HL-60 (cell line): ENCODE measurements at regions not wholly inside any gene's neighbourhood (a gene's known extent, or its start where the extent isn't known, plus 50 kb on each side); places are given as distances from the start of the nearest gene placed in this dataset.

Source experiments
- DNase-seq, 2 experiments: peaks; one replicate each; pipeline ENCODE4 v3.0.0-alpha.2; 2010 to 2020; ENCODE audit warnings: low read depth in 1 of 2, low spot score in 1 of 2
- H3K27ac ChIP-seq: fragments of 250-450 bp; sonication (Bioruptor Pico); replicated peaks from 2 replicates; pipeline ENCODE4 v1.5.1; 2020; ENCODE audit warnings: mild to moderate bottlenecking, moderate library complexity
- H3K27me3 ChIP-seq: fragments of 250-450 bp; sonication (Bioruptor Pico); 2 replicates; pipeline ENCODE4 v1.5.1; 2021; ENCODE audit warnings: mild to moderate bottlenecking, moderate library complexity; ENCODE audit not compliant: insufficient read depth, poor library complexity, severe bottlenecking
- H3K4me3 ChIP-seq: replicated peaks from 2 replicates; pipeline ENCODE4 v1.5.1; 2011; ENCODE audit warnings: mild to moderate bottlenecking, control low read depth, low read length; ENCODE audit not compliant: insufficient read depth
- GABPA ChIP-seq: IDR thresholded peaks from 2 replicates; pipeline ENCODE4 v1.6.1; 2012; ENCODE audit warnings: low read depth
- POLR2AphosphoS5 ChIP-seq: IDR thresholded peaks from 2 replicates; pipeline ENCODE4 v1.6.1; 2012; ENCODE audit warnings: low read depth
- SPI1 ChIP-seq: IDR thresholded peaks from 2 replicates; pipeline ENCODE4 v1.6.1; 2012; ENCODE audit warnings: low read depth, mild to moderate bottlenecking, borderline replicate concordance
- TF ChIP-seq, protein P1 (sequence below): IDR thresholded peaks from 2 replicates; pipeline ENCODE4 v1.6.1; 2012; ENCODE audit warnings: low read depth; ENCODE audit not compliant: insufficient replicate concordance
- TF ChIP-seq, protein P2 (sequence below): IDR thresholded peaks from one replicate; pipeline ENCODE4 v1.5.1; 2011; ENCODE audit warnings: low read length, control low read depth, inconsistent platforms; ENCODE audit not compliant: insufficient read depth

DNA sequence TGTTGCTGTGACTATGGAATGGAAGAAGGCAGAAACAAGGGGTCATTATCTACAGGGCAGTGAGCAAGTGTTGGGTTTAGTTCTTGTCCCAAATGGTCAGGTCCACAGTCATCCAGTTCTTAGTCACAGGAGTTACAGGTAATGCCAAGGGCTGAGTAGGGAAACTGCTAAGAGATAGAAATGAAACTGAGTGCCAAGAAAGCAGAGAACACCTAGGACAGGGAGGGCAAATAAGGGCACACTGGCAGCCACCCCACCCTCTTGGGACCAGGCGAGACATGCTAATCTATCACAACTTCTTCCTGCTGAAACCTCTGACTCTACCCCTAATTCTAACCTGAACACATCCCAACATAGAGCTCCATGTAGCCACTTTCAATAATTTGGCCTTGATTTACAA is 103.2 kb downstream of the KLF4 start:
- no peak overlapping the region for H3K4me3 ChIP-seq
- H3K27ac ChIP-seq, result no peak overlapping the region
- TF ChIP-seq, protein P1, sequence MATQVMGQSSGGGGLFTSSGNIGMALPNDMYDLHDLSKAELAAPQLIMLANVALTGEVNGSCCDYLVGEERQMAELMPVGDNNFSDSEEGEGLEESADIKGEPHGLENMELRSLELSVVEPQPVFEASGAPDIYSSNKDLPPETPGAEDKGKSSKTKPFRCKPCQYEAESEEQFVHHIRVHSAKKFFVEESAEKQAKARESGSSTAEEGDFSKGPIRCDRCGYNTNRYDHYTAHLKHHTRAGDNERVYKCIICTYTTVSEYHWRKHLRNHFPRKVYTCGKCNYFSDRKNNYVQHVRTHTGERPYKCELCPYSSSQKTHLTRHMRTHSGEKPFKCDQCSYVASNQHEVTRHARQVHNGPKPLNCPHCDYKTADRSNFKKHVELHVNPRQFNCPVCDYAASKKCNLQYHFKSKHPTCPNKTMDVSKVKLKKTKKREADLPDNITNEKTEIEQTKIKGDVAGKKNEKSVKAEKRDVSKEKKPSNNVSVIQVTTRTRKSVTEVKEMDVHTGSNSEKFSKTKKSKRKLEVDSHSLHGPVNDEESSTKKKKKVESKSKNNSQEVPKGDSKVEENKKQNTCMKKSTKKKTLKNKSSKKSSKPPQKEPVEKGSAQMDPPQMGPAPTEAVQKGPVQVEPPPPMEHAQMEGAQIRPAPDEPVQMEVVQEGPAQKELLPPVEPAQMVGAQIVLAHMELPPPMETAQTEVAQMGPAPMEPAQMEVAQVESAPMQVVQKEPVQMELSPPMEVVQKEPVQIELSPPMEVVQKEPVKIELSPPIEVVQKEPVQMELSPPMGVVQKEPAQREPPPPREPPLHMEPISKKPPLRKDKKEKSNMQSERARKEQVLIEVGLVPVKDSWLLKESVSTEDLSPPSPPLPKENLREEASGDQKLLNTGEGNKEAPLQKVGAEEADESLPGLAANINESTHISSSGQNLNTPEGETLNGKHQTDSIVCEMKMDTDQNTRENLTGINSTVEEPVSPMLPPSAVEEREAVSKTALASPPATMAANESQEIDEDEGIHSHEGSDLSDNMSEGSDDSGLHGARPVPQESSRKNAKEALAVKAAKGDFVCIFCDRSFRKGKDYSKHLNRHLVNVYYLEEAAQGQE, result no peak
- no peak for TF ChIP-seq GABPA
- TF ChIP-seq POLR2AphosphoS5, result no peak
- TF ChIP-seq SPI1, result no peak
- TF ChIP-seq, protein P2, sequence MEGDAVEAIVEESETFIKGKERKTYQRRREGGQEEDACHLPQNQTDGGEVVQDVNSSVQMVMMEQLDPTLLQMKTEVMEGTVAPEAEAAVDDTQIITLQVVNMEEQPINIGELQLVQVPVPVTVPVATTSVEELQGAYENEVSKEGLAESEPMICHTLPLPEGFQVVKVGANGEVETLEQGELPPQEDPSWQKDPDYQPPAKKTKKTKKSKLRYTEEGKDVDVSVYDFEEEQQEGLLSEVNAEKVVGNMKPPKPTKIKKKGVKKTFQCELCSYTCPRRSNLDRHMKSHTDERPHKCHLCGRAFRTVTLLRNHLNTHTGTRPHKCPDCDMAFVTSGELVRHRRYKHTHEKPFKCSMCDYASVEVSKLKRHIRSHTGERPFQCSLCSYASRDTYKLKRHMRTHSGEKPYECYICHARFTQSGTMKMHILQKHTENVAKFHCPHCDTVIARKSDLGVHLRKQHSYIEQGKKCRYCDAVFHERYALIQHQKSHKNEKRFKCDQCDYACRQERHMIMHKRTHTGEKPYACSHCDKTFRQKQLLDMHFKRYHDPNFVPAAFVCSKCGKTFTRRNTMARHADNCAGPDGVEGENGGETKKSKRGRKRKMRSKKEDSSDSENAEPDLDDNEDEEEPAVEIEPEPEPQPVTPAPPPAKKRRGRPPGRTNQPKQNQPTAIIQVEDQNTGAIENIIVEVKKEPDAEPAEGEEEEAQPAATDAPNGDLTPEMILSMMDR, result no peak
- no peak for DNase-seq
- H3K27me3 ChIP-seq, result no peaks in the 10 kb centered on the region
